NAMALWA (cell line): ENCODE measurements at regions not wholly inside any gene's neighbourhood (a gene's known extent, or its start where the extent isn't known, plus 50 kb on each side); places are given as distances from the start of the nearest gene placed in this dataset.

ENCODE experiments used
- DNase-seq: peaks from one replicate; pipeline ENCODE4 v3.0.0-alpha.2; 2015; ENCODE audit warnings: low spot score

GRCh38 chr12:67498991-67499390 lies 149.6 kb upstream of the DYRK2 start:
- no peak for DNase-seq

DNA sequence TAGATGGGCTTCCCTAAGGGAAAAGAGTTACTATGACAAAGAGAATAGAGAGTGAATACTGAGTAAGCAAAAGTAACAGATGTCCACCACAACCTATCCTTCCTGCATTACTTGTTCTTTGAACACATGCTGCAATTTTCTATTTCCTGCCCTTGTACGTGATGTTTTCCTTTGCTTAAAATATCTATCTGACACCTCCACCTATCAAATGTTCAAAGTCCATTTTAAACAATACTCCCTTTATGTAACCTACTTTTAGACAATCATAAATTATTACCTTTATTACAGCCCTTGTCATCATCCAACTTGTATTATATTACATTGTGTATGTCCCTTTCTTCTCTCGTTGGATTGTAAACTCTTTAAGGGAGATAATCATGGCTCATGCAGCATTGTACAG lies 147.2 kb upstream of the DYRK2 start:
- no peak for DNase-seq

- DNase-seq = no peak
These were observed 144.5 kb upstream of the DYRK2 start for GRCh38 chr12:67504026-67504425.

DNA sequence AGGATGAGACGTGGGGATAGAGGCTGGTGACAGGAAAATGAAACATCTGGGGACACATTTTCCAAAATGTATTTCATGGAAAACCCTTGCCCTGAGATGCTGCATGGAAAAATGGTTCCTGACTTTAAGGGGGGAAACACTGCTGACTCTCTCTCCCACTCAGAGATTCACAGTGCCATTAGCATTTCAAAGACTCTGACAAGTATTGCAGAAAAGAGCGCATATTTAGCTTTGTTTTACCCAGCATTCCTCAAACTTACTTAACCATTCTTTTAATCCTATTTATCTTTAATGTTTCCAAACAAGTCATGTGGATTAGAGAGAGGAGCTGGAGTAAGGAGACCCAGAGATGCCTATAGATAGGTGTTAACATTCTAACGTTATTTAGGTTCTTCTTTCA lies 141.8 kb upstream of the DYRK2 start:
- DNase-seq = no peak

- DNase-seq = no peak
These were observed 139.7 kb upstream of the DYRK2 start for GRCh38 chr12:67508830-67509229.

GRCh38 chr12:67509666-67510386 lies 138.7 kb upstream of the DYRK2 start:
- DNase-seq = no peak

- no peak for DNase-seq
These were observed 136.5 kb upstream of the DYRK2 start for GRCh38 chr12:67512061-67512460.

GRCh38 chr12:67514502-67514901 lies 134.0 kb upstream of the DYRK2 start:
- DNase-seq = no peak

- DNase-seq = peak; percentile 56
These were observed 132.7 kb upstream of the DYRK2 start for GRCh38 chr12:67515679-67516340.

DNA sequence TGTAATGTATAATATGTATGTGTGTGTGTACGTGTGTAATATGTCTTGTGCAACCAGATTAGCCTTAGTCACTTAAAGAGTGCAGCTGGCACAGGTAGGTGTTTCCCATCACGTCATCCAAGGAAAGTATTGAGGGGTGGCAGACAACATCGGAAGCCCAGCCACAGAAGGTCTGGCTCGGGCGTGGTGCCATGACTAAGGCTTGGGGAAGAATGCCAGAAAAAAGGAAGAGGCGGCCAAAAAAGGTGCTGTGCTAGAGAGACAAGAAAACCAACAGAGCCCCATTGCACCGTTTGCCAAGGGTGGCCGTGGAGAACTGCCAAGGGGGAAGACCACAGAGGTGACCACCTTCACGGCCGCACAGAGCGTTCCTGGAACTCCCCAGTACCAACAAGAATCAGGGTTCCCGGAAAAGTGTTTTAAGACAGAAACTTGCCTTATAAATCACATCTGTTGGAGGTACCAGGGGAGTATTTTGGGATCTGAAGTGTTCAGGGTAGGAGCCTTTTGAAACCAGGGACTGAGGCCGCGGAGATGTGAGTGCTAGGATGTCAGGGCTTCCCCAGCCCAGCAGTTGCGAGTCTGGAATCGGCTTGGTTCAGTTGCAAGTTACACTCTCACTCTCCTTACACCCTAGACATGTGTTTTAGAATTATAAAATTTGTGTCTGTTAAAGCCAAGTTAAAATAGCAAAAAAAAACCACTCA lies 131.2 kb upstream of the DYRK2 start:
- no peak for DNase-seq

GRCh38 chr12:67519484-67520433 lies 128.8 kb upstream of the DYRK2 start:
- DNase-seq = no peak

DNA sequence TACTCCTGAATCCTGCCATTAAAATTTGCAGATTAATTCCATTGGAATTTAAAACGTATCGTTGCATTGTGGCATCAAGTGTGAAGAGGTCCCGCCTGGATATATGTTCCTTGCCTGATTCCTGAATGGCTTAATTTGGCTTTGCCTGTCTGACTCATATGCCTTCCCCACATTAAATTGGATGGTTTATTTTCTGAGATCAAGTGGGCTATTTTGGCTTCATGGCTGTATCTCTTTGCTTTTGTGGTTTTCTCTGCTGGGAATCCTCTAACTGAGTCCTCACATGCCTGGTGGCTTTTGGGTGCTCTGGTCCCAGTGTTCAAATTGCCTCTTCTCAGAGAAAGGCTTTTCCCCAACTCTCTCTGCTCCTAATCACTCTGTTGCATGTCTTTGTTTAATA lies 127.9 kb upstream of the DYRK2 start:
- DNase-seq = no peak

- no peak for DNase-seq
These were observed 126.3 kb upstream of the DYRK2 start for GRCh38 chr12:67522222-67522621.

- DNase-seq = no peak
These were observed 125.0 kb upstream of the DYRK2 start for GRCh38 chr12:67523538-67523937.

GRCh38 chr12:67524861-67525616 lies 123.5 kb upstream of the DYRK2 start:
- DNase-seq = no peak

- DNase-seq = no peak
These were observed 123.0 kb upstream of the DYRK2 start for GRCh38 chr12:67525617-67525884.

GRCh38 chr12:67526129-67526528 lies 122.4 kb upstream of the DYRK2 start:
- no peak for DNase-seq

DNA sequence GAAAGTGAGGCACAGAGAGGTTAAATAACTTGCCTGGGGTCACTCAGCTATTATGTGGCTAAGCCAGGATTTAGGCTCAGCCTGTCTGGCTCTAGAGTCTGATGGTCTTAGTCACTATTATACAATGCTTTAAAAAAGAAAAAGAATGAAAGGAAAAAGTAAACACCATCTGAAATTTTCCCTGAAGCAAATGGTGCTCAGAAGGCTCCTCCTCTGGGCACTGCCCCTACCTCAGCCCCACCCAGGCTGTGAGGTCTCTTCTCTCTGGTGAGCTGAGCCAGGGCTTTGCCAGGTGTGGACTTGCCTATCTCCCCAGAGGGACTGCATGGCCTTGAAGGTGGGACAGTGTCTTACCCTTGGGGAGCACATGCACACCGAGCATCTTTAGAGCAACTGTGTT lies 117.5 kb upstream of the DYRK2 start:
- DNase-seq = no peak

GRCh38 chr12:67531501-67531900 lies 117.0 kb upstream of the DYRK2 start:
- no peak for DNase-seq

GRCh38 chr12:67533159-67533558 lies 115.4 kb upstream of the DYRK2 start:
- DNase-seq = no peak

DNA sequence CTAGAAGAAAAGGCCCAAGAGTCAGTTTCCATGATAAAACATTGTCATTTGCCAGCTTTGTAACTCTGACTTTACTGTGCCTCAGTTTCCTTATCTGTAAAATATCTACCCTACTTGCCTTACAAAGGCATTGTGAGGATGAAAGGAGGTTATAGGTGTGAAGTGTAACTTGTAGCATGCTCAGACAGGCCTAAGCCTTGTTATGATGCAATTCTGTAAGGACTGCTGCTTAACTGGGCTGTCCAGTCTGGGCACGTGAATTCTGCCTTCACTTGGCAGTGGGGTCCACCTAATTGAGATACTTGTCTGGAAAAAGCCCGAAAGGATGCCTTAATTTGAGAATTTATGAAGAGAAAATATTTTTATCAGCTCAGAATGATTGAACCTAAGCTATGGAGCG lies 114.5 kb upstream of the DYRK2 start:
- DNase-seq = no peak

DNA sequence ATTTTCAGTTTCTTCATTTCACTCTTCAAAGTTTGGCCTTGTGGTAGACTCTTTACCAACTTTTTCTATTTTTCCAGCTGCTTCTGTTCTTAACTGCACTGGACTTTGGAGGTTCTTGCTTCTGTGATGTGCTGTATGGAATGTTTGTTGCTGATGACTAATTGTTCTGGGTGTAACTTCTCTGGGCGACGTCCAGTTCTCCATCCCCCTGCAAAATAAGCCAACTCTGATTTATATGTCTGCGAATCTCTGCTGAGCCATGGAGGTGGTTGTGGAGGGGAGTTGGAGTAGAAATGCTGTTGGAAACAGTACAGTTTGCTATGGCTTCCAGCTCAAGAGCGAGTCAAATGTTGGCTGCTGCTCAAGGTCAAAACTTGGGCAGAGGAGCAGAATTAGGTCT lies 113.9 kb upstream of the DYRK2 start:
- no peak for DNase-seq
